ENCODE measurements at regions not wholly inside any gene's neighbourhood (a gene's known extent, or its start where the extent isn't known, plus 50 kb on each side); places are given as distances from the start of the nearest gene placed in this dataset.

- H3K9me1 ChIP-seq (ENCODE audit: control insufficient read depth, extremely low read depth, insufficient read depth, low read length) = no peaks in the 10 kb centered on the region
- TF ChIP-seq, protein P1, sequence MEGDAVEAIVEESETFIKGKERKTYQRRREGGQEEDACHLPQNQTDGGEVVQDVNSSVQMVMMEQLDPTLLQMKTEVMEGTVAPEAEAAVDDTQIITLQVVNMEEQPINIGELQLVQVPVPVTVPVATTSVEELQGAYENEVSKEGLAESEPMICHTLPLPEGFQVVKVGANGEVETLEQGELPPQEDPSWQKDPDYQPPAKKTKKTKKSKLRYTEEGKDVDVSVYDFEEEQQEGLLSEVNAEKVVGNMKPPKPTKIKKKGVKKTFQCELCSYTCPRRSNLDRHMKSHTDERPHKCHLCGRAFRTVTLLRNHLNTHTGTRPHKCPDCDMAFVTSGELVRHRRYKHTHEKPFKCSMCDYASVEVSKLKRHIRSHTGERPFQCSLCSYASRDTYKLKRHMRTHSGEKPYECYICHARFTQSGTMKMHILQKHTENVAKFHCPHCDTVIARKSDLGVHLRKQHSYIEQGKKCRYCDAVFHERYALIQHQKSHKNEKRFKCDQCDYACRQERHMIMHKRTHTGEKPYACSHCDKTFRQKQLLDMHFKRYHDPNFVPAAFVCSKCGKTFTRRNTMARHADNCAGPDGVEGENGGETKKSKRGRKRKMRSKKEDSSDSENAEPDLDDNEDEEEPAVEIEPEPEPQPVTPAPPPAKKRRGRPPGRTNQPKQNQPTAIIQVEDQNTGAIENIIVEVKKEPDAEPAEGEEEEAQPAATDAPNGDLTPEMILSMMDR (optimal IDR thresholded peaks at IDR 0.05 in 1 of 3, IDR thresholded peaks at IDR 0.05 in 1 of 3, conservative IDR thresholded peaks at IDR 0.05 in 1 of 3; ENCODE audit: extremely low read depth in 1 of 3, insufficient read depth in 2 of 3, low read length in 3 of 3) = no peak
- no peak for TF ChIP-seq EZH2 (IDR thresholded peaks at IDR 0.05; ENCODE audit: low read length)
- no peaks in the 10 kb centered on the region for H3K9me3 ChIP-seq (ENCODE audit: control insufficient read depth, low read depth, low read length)
- no peak overlapping the region for H3K4me2 ChIP-seq (ENCODE audit: control insufficient read depth, extremely low read depth, insufficient read depth, low read depth, low read length)
- H3K27me3 ChIP-seq (ENCODE audit: control insufficient read depth, extremely low read depth, insufficient read depth, low read length) = no peaks in the 10 kb centered on the region
- no peaks in the 10 kb centered on the region for H3K79me2 ChIP-seq (ENCODE audit: control insufficient read depth, insufficient read depth, low read length)
- H4K20me1 ChIP-seq (ENCODE audit: control insufficient read depth, extremely low read depth, insufficient read depth, low read length) = no peaks in the 10 kb centered on the region
- H3K4me3 ChIP-seq (ENCODE audit: control insufficient read depth in 2 of 3, extremely low read depth in 1 of 3, insufficient read depth in 2 of 3, low read depth in 1 of 3, low read length in 3 of 3) = no peak overlapping the region
- no peak overlapping the region for H2AFZ ChIP-seq (ENCODE audit: control insufficient read depth, low read length)
- H3K27ac ChIP-seq (ENCODE audit: control insufficient read depth, insufficient read depth, low read length) = no peak overlapping the region
- no peaks in the 10 kb centered on the region for H3K4me1 ChIP-seq (ENCODE audit: control insufficient read depth, extremely low read depth, insufficient read depth, low read length)
- no peaks in the 10 kb centered on the region for H3K36me3 ChIP-seq (ENCODE audit: control insufficient read depth in 2 of 2, extremely low read depth in 1 of 2, insufficient read depth in 2 of 2, low read length in 2 of 2)
- dilution Hi-C loops (cut with MboI; ENCODE audit: extremely low pct_ligation_motif_present, low sequenced_read_pairs) = no loop called here
- H3K9ac ChIP-seq (ENCODE audit: control insufficient read depth, extremely low read depth, insufficient read depth, low read length) = no peak overlapping the region
- no peak for FAIRE-seq
- DNase-seq (ENCODE audit: low read depth, low spot score) = no peak
Measured at GRCh38 chr13:31477961-31478360, 261.4 kb upstream of the RXFP2 start.

DNA sequence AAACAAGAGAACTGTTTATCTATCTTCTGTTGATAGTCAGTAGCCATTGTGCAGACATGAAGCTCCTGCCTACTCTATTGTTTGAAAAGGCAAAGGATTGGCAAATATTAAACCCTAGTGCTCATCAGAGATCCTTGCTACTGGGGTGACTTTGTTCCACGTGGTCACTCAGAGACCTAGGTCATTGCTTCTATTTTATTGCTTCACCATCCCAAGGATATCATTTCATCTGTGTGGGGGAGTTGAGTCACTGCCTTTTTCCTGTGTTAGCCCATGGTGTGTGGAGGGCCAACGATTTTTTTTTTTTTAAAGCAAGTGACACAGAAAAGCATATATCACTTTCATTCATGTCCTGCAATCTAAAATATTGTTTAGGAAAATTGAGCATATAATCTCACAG is 254.1 kb upstream of the RXFP2 start:
- no peaks in the 10 kb centered on the region for H3K9me1 ChIP-seq (ENCODE audit: control insufficient read depth, extremely low read depth, insufficient read depth, low read length)
- H3K4me1 ChIP-seq (ENCODE audit: control insufficient read depth, extremely low read depth, insufficient read depth, low read length) = no peaks in the 10 kb centered on the region
- H3K79me2 ChIP-seq (ENCODE audit: control insufficient read depth, insufficient read depth, low read length) = no peaks in the 10 kb centered on the region
- no peak for DNase-seq (ENCODE audit: low read depth, low spot score)
- no peak overlapping the region for H3K9ac ChIP-seq (ENCODE audit: control insufficient read depth, extremely low read depth, insufficient read depth, low read length)
- no peaks in the 10 kb centered on the region for H3K9me3 ChIP-seq (ENCODE audit: control insufficient read depth, low read depth, low read length)
- no peak overlapping the region for H3K4me2 ChIP-seq (ENCODE audit: control insufficient read depth, extremely low read depth, insufficient read depth, low read depth, low read length)
- no peaks in the 10 kb centered on the region for H4K20me1 ChIP-seq (ENCODE audit: control insufficient read depth, extremely low read depth, insufficient read depth, low read length)
- H3K36me3 ChIP-seq (ENCODE audit: control insufficient read depth in 2 of 2, extremely low read depth in 1 of 2, insufficient read depth in 2 of 2, low read length in 2 of 2) = no peaks in the 10 kb centered on the region
- no peak for TF ChIP-seq EZH2 (IDR thresholded peaks at IDR 0.05; ENCODE audit: low read length)
- TF ChIP-seq, protein P1 (optimal IDR thresholded peaks at IDR 0.05 in 1 of 3, IDR thresholded peaks at IDR 0.05 in 1 of 3, conservative IDR thresholded peaks at IDR 0.05 in 1 of 3; ENCODE audit: extremely low read depth in 1 of 3, insufficient read depth in 2 of 3, low read length in 3 of 3) = no peak
- dilution Hi-C loops (cut with MboI; ENCODE audit: extremely low pct_ligation_motif_present, low sequenced_read_pairs) = no loop called here
- H2AFZ ChIP-seq (ENCODE audit: control insufficient read depth, low read length) = no peak overlapping the region
- H3K27me3 ChIP-seq (ENCODE audit: control insufficient read depth, extremely low read depth, insufficient read depth, low read length) = no peaks in the 10 kb centered on the region
- no peak overlapping the region for H3K27ac ChIP-seq (ENCODE audit: control insufficient read depth, insufficient read depth, low read length)
- FAIRE-seq = no peak
- no peak overlapping the region for H3K4me3 ChIP-seq (ENCODE audit: control insufficient read depth in 2 of 3, extremely low read depth in 1 of 3, insufficient read depth in 2 of 3, low read depth in 1 of 3, low read length in 3 of 3)

All from keratinocyte (primary cell).